ENCODE measurements at regions not wholly inside any gene's neighbourhood (a gene's known extent, or its start where the extent isn't known, plus 50 kb on each side); places are given as distances from the start of the nearest gene placed in this dataset.

GRCh38 chr2:52765735-52766134, 1001.9 kb upstream of the CHAC2 start:
- CTCF ChIA-PET: no interaction called here
- Mint-ChIP-seq H3K27ac (no peak overlapping the region), H3K27me3 (no peaks in the 10 kb centered on the region), H3K36me3 (no peaks in the 10 kb centered on the region), H3K4me1 (no peaks in the 10 kb centered on the region), H3K4me3 (no peak overlapping the region), H3K9me3 (peaks cover 8% of the 10 kb centered on the region)
- DNase-seq: no peak

GRCh38 chr2:52749764-52750163, 1017.8 kb upstream of the CHAC2 start:
- CTCF ChIA-PET: interaction anchor here (0.5 kb wide), 1 partner anchor 459 kb away, joined by 3 read pairs; no protein-coding TSS in a partner anchor
- Mint-ChIP-seq H3K9me3 (peaks cover 13% of the 10 kb centered on the region), H3K36me3 (no peaks in the 10 kb centered on the region), H3K4me3 (no peak overlapping the region), H3K27me3 (no peaks in the 10 kb centered on the region), H3K4me1 (no peaks in the 10 kb centered on the region), H3K27ac (no peak overlapping the region)
- no peak for DNase-seq

- peaks cover 16% of the 10 kb centered on the region for H3K9me3 Mint-ChIP-seq
- no peak for DNase-seq
- no peak overlapping the region for H3K27ac Mint-ChIP-seq
- no peaks in the 10 kb centered on the region for H3K4me1 Mint-ChIP-seq
- CTCF ChIA-PET: no interaction called here
- H3K4me3 Mint-ChIP-seq: no peak overlapping the region
- no peaks in the 10 kb centered on the region for H3K36me3 Mint-ChIP-seq
- H3K27me3 Mint-ChIP-seq: no peaks in the 10 kb centered on the region
Measured at GRCh38 chr2:52745144-52745543, 1022.5 kb upstream of the CHAC2 start.

GRCh38 chr2:52732849-52733395, 1034.7 kb upstream of the CHAC2 start:
- Mint-ChIP-seq H3K4me3 (no peak overlapping the region), H3K27ac (no peak overlapping the region), H3K36me3 (no peaks in the 10 kb centered on the region), H3K4me1 (no peaks in the 10 kb centered on the region), H3K27me3 (no peaks in the 10 kb centered on the region), H3K9me3 (peaks cover 9% of the 10 kb centered on the region)
- CTCF ChIA-PET: no interaction called here
- DNase-seq: no peak

- Mint-ChIP-seq H3K4me3 (no peak overlapping the region), H3K9me3 (peaks cover 16% of the 10 kb centered on the region), H3K36me3 (no peaks in the 10 kb centered on the region), H3K4me1 (no peaks in the 10 kb centered on the region), H3K27ac (no peak overlapping the region), H3K27me3 (no peaks in the 10 kb centered on the region)
- no peak for DNase-seq
- CTCF ChIA-PET: no interaction called here
Measured at GRCh38 chr2:52724585-52724984, 1043.0 kb upstream of the CHAC2 start.

- Mint-ChIP-seq H3K36me3 (no peaks in the 10 kb centered on the region), H3K9me3 (peaks cover 7% of the 10 kb centered on the region), H3K27ac (no peak overlapping the region), H3K27me3 (no peaks in the 10 kb centered on the region), H3K4me3 (no peak overlapping the region), H3K4me1 (no peaks in the 10 kb centered on the region)
- CTCF ChIA-PET: no interaction called here
- DNase-seq: no peak
Measured at GRCh38 chr2:52717836-52718235, 1049.8 kb upstream of the CHAC2 start.

GRCh38 chr2:52710810-52711618, 1056.6 kb upstream of the CHAC2 start:
- no peak for DNase-seq
- CTCF ChIA-PET: no interaction called here
- Mint-ChIP-seq H3K36me3 (no peaks in the 10 kb centered on the region), H3K4me1 (no peaks in the 10 kb centered on the region), H3K4me3 (no peak overlapping the region), H3K9me3 (peaks cover 8% of the 10 kb centered on the region), H3K27ac (no peak overlapping the region), H3K27me3 (no peaks in the 10 kb centered on the region)

GRCh38 chr2:52704251-52704650, 1063.4 kb upstream of the CHAC2 start:
- no peak for DNase-seq
- Mint-ChIP-seq H3K4me3 (no peak overlapping the region), H3K27me3 (no peaks in the 10 kb centered on the region), H3K27ac (no peak overlapping the region), H3K9me3 (peaks cover 5% of the 10 kb centered on the region), H3K4me1 (no peaks in the 10 kb centered on the region), H3K36me3 (no peaks in the 10 kb centered on the region)
- CTCF ChIA-PET: no interaction called here

GRCh38 chr2:52703004-52703403, 1064.6 kb upstream of the CHAC2 start:
- CTCF ChIA-PET: no interaction called here
- Mint-ChIP-seq H3K9me3 (peaks cover 5% of the 10 kb centered on the region), H3K4me1 (no peaks in the 10 kb centered on the region), H3K27me3 (no peaks in the 10 kb centered on the region), H3K27ac (no peak overlapping the region), H3K4me3 (no peak overlapping the region), H3K36me3 (no peaks in the 10 kb centered on the region)
- DNase-seq: no peak

GRCh38 chr2:52698408-52698807, 1069.2 kb upstream of the CHAC2 start:
- Mint-ChIP-seq H3K9me3 (no peaks in the 10 kb centered on the region), H3K36me3 (no peaks in the 10 kb centered on the region), H3K27ac (no peak overlapping the region), H3K27me3 (no peaks in the 10 kb centered on the region), H3K4me3 (no peak overlapping the region), H3K4me1 (no peaks in the 10 kb centered on the region)
- no peak for DNase-seq
- CTCF ChIA-PET: no interaction called here

GRCh38 chr2:52697690-52698089, 1069.9 kb upstream of the CHAC2 start:
- CTCF ChIA-PET: no interaction called here
- H3K27ac Mint-ChIP-seq: no peak overlapping the region
- H3K9me3 Mint-ChIP-seq: no peaks in the 10 kb centered on the region
- DNase-seq: no peak
- no peak overlapping the region for H3K4me3 Mint-ChIP-seq
- H3K27me3 Mint-ChIP-seq: no peaks in the 10 kb centered on the region
- H3K36me3 Mint-ChIP-seq: no peaks in the 10 kb centered on the region
- no peaks in the 10 kb centered on the region for H3K4me1 Mint-ChIP-seq

GRCh38 chr2:52695731-52696130, 1071.9 kb upstream of the CHAC2 start:
- Mint-ChIP-seq H3K9me3 (no peaks in the 10 kb centered on the region), H3K4me3 (no peak overlapping the region), H3K27ac (no peak overlapping the region), H3K4me1 (no peaks in the 10 kb centered on the region), H3K27me3 (no peaks in the 10 kb centered on the region), H3K36me3 (no peaks in the 10 kb centered on the region)
- no peak for DNase-seq
- CTCF ChIA-PET: no interaction called here

GRCh38 chr2:52686935-52687334, 1080.7 kb upstream of the CHAC2 start:
- H3K27me3 Mint-ChIP-seq: no peaks in the 10 kb centered on the region
- no peak overlapping the region for H3K4me3 Mint-ChIP-seq
- no peaks in the 10 kb centered on the region for H3K36me3 Mint-ChIP-seq
- H3K9me3 Mint-ChIP-seq: peaks cover 10% of the 10 kb centered on the region
- CTCF ChIA-PET: no interaction called here
- H3K4me1 Mint-ChIP-seq: no peaks in the 10 kb centered on the region
- H3K27ac Mint-ChIP-seq: no peak overlapping the region
- DNase-seq: no peak

GRCh38 chr2:52676056-52676455, 1091.5 kb upstream of the CHAC2 start:
- Mint-ChIP-seq H3K27ac (no peak overlapping the region), H3K9me3 (peaks cover 6% of the 10 kb centered on the region), H3K36me3 (no peaks in the 10 kb centered on the region), H3K4me3 (no peak overlapping the region), H3K4me1 (no peaks in the 10 kb centered on the region), H3K27me3 (no peaks in the 10 kb centered on the region)
- no peak for DNase-seq
- CTCF ChIA-PET: no interaction called here

- CTCF ChIA-PET: no interaction called here
- H3K4me3 Mint-ChIP-seq: no peak overlapping the region
- peaks cover 2% of the 10 kb centered on the region for H3K9me3 Mint-ChIP-seq
- H3K4me1 Mint-ChIP-seq: no peaks in the 10 kb centered on the region
- H3K36me3 Mint-ChIP-seq: no peaks in the 10 kb centered on the region
- no peak overlapping the region for H3K27ac Mint-ChIP-seq
- no peak for DNase-seq
- H3K27me3 Mint-ChIP-seq: no peaks in the 10 kb centered on the region
Measured at GRCh38 chr2:52668724-52669123, 1098.9 kb upstream of the CHAC2 start.
